A549 (cell line): ENCODE measurements at regions not wholly inside any gene's neighbourhood (a gene's known extent, or its start where the extent isn't known, plus 50 kb on each side); places are given as distances from the start of the nearest gene placed in this dataset.
"Not testable (repeated sequence)": the region's sequence is repeated elsewhere in the genome, so short reads cannot be mapped to it uniquely, and the experiment has no call there.

Experiments
- ATAC-seq, 2 experiments: fragments of 200-7000 bp in 1 of 2; fragments of >200 bp in 1 of 2; cut with Nextera tagmentation in 1 of 2; cut with Tn5 transposase in 1 of 2; 3 replicates each; pipeline versions ENCODE4 v1.8.0 to v1.9.1; 2018 to 2020; ENCODE audit warnings: mild to moderate bottlenecking in 1 of 2, moderate library complexity in 1 of 2
- CTCF ChIA-PET: fragments of 300-600 bp; sonication (Branson Sonifier 250); formaldehyde crosslinking; extraction: SDS; loops from one replicate; lab custom pipeline; 2021; ENCODE audit warnings: antibody characterized with exemption, inconsistent platforms; lab: Yijun Ruan, JAX
- POLR2A ChIA-PET: fragments of 350-600 bp; formaldehyde crosslinking; extraction: SDS; loops from one replicate; lab custom pipeline; 2021; ENCODE audit warnings: antibody characterized with exemption, inconsistent platforms; lab: Yijun Ruan, JAX
- DNase-seq, 2 experiments: peaks; one replicate each; pipeline versions ENCODE4 v3.0.0 to v3.0.0-alpha.2; 2011 to 2016; ENCODE audit warnings: low read depth in 1 of 2, low spot score in 1 of 2
- FAIRE-seq: peaks from 2 replicates; lab custom pipeline; 2011; peaks lifted over from hg19 to GRCh38; lab: Jason Lieb, UNC
- H3K27ac ChIP-seq, 2 experiments: fragments of >200 bp; sonication (Bioruptor Twin); formaldehyde crosslinking; 3 replicates each; pipeline ENCODE4 v1.5.1; 2016 to 2017
- H3K4me1 ChIP-seq: fragments of >200 bp; sonication (Bioruptor Twin); formaldehyde crosslinking; 3 replicates; pipeline ENCODE4 v1.6.1; 2016
- H3K4me2 ChIP-seq: fragments of >200 bp; sonication (Bioruptor Twin); formaldehyde crosslinking; 3 replicates; pipeline ENCODE4 v1.6.1; 2016
- H3K4me3 ChIP-seq: fragments of >200 bp; sonication (Bioruptor Twin); formaldehyde crosslinking; 3 replicates; pipeline ENCODE4 v1.5.1; 2016
- H3K9me3 ChIP-seq: fragments of >200 bp; sonication (Bioruptor Twin); formaldehyde crosslinking; 3 replicates; pipeline ENCODE4 v1.6.1; 2016
- CEBPB ChIP-seq, 2 experiments: fragments of >200 bp in 1 of 2; sonication (Bioruptor Twin) in 1 of 2; formaldehyde crosslinking in 1 of 2; IDR thresholded peaks; 2 replicates each; pipeline ENCODE4 v1.6.1; 2012 to 2016
- EHF ChIP-seq: fragments of 250-450 bp; sonication (Bioruptor Pico); IDR thresholded peaks from 2 replicates; pipeline ENCODE4 v1.5.0; 2020; ENCODE audit warnings: mild to moderate bottlenecking
- ESRRA ChIP-seq: fragments of 150-350 bp; IDR thresholded peaks from 2 replicates; pipeline ENCODE4 v1.6.1; 2014; ENCODE audit warnings: mild to moderate bottlenecking, low read length, borderline replicate concordance
- FOXS1 ChIP-seq: fragments of 250-450 bp; sonication (Bioruptor Pico); IDR thresholded peaks from 2 replicates; pipeline ENCODE4 v1.5.0; 2020; ENCODE audit warnings: mild to moderate bottlenecking, moderate library complexity
- NFE2L2 ChIP-seq: fragments of 150-350 bp; conservative IDR thresholded peaks from 2 replicates; pipeline ENCODE4 v1.6.1; 2014; ENCODE audit warnings: low read length
- POLR2A ChIP-seq: IDR thresholded peaks from 2 replicates; pipeline ENCODE4 v1.6.1; 2012; ENCODE audit warnings: mild to moderate bottlenecking, low read length
- RAD21 ChIP-seq, 2 experiments: fragments of >200 bp in 1 of 2; sonication (Bioruptor Twin) in 1 of 2; formaldehyde crosslinking in 1 of 2; IDR thresholded peaks in 1 of 2; conservative IDR thresholded peaks in 1 of 2; 2 replicates in 1 of 2; 3 replicates in 1 of 2; pipeline ENCODE4 v1.6.1; 2012 to 2018; ENCODE audit warnings: inconsistent platforms in 1 of 2
- RFX5 ChIP-seq: fragments of 450-650 bp; IDR thresholded peaks from 2 replicates; pipeline ENCODE4 v1.7.1; 2014; ENCODE audit warnings: antibody characterized with exemption, mild to moderate bottlenecking, moderate library complexity
- TFCP2L1 ChIP-seq: fragments of 250-450 bp; sonication (Bioruptor Pico); IDR thresholded peaks from 2 replicates; pipeline ENCODE4 v1.5.0; 2021; ENCODE audit warnings: mild to moderate bottlenecking
- ZSCAN20 ChIP-seq: fragments of 250-450 bp; sonication (Bioruptor Pico); IDR thresholded peaks from 2 replicates; pipeline ENCODE4 v1.8.0; 2022; ENCODE audit warnings: mild to moderate bottlenecking, moderate library complexity
- WGBS: methylation state at CpG from one replicate; pipeline ENCODE4 v1.1.6; 2017; ENCODE audit errors: missing lambda C conversion rate; 5-methylcytosine and 5-hydroxymethylcytosine counted together

GRCh38 chr12:131631230-131631629 is 79.7 kb upstream of the SFSWAP start:
- DNase-seq = no peak
- no peak overlapping the region for H3K4me3 ChIP-seq

DNA sequence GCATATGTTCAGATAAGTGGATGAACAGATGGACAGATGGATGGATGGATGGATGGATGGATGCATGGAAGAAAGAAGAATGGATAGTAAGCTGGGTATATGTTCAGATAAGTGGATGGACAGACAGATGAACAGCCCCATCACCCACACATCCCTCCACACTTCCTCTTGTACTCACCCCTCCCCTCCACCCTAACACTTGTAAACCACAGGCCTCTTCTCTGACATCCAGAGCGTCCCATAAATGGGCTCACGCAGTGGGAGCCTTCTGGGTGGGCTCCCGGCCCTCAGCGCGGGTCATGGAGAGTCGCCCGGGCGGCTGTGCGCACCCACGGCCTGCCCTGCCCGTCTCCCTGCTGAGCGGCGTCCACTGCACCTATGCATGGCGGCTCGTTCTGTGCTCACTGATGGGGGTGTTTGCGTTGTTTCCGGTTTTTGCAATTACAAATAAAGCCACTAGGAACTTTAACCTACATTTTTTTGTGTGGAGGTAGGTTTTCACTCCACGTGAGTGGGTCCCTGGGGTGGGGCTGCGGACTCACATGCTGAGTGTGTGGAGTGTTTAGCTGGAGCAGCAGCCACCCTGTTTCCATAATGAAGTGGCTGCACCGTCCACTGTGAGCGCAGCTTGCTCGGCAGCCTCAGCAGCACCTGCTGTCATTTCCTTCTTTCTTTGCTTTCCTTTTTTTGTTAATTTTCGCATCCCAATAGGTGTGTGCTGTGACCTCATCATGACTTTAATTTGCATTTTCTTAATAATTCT is 78.8 kb upstream of the SFSWAP start:
- H3K27ac ChIP-seq, H3K4me2 ChIP-seq, CTCF ChIA-PET, H3K9me3 ChIP-seq, H3K4me3 ChIP-seq, H3K4me1 ChIP-seq, ATAC-seq, DNase-seq, FAIRE-seq, POLR2A ChIA-PET: not testable (repeated sequence)
- WGBS = 44% methylated on average over 15 of the region's 23 CpGs

More at GRCh38 chr12:131631230-131631629, 79.7 kb upstream of the SFSWAP start:
- ATAC-seq (no peak), FAIRE-seq (no peak)
- POLR2A ChIA-PET = no interaction called here
- no peak overlapping the region for H3K27ac ChIP-seq
- CTCF ChIA-PET = no interaction called here
- H3K4me1 ChIP-seq = no peaks in the 10 kb centered on the region
- WGBS = 14% methylated on average over 2 of the region's 3 CpGs
- TF ChIP-seq EHF (CRISPR knock-in tag) (no peak), TFCP2L1 (CRISPR knock-in tag) (no peak), CEBPB (IDR thresholded peaks at IDR 0.05) (no peak), POLR2A (no peak), NFE2L2 (no peak), ZSCAN20 (CRISPR knock-in tag) (no peak), FOXS1 (CRISPR knock-in tag) (no peak), ESRRA (no peak), RFX5 (no peak)
- H3K4me2 ChIP-seq = no peak overlapping the region
- no peaks in the 10 kb centered on the region for H3K9me3 ChIP-seq

DNA sequence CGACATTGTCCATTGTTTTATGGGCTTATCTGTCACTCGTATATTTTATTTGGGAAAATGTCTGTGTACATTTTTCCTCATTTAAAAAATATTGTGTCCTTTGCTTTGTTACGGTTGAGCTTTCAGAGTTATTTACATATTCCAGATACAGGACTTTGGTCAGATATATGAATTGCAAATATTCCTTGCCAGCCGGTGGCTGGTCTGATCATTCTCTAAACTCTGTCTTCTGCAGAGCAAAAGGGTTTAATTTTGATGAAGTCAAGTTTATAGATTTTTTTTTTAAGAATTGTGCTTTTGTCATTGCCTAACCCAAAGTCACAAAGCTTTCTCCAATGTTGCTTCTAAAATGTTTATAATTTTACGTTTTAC is 78.3 kb upstream of the SFSWAP start:
- H3K27ac ChIP-seq, H3K9me3 ChIP-seq, H3K4me3 ChIP-seq, H3K4me1 ChIP-seq, CTCF ChIA-PET, DNase-seq, ATAC-seq, H3K4me2 ChIP-seq, POLR2A ChIA-PET: not testable (repeated sequence)
- peak; percentile 43 for FAIRE-seq
- WGBS = 26% methylated on average over 5 of the region's 5 CpGs

DNA sequence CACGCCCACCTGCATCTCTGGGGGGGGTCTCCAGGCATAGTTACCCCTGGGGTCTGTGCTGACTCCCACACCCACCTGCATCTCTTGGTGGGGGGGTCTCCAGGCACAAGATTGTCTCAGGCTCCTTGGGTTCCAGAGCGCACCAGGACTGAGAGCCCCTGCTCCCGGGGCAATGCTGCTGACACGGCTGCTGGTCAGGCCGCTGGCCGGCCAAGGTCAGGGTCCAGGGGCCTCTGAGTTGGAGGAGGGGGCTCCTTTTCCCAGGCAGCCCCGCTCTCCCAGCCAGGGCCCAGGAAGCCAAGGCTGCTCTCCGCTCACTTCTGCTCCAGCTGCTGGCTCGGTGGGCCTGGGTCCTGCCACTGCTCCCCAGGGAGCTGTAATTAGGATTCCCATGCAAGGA is 77.3 kb upstream of the SFSWAP start:
- POLR2A ChIA-PET, CTCF ChIA-PET: not testable (repeated sequence)
- WGBS = 57% methylated on average over 4 of the region's 9 CpGs

DNA sequence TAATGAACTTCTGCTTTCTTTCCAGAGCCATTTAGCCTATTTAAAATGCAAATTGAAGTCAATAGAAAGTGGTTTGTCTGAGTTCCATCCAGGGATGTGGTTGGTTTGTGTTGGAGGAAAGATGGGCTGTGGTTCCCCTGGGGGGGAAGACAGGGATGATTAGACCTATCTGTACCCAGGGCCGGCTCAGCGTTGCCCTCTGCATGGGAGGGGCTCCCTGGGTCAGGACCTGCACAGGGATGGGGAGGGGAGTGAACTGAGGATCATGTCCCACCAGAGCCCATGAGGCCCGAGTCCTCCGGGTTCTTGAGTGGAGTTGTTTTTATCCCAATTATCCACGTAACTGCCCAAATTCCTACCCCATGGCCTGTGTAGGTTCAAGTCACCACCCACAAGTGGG is 76.9 kb upstream of the SFSWAP start:
- FAIRE-seq (no peak), ATAC-seq (peak in 1 of 2 experiments; percentile 45; a peak in 1 of 6 replicates), DNase-seq (no peak)
- 19% methylated on average over 5 of the region's 5 CpGs for WGBS
- ChIA-PET POLR2A (no interaction called here), CTCF (no interaction called here)
- Histone ChIP-seq H3K27ac (no peak overlapping the region), H3K4me3 (no peak overlapping the region), H3K4me1 (no peaks in the 10 kb centered on the region), H3K4me2 (no peak overlapping the region), H3K9me3 (no peaks in the 10 kb centered on the region)
- TF ChIP-seq RAD21 (conservative IDR thresholded peaks at IDR 0.05 in 1 of 2, IDR thresholded peaks at IDR 0.05 in 1 of 2) = no peak

More for the DNA sequence above, 77.3 kb upstream of the SFSWAP start:
- not testable (repeated sequence) for H3K4me3 ChIP-seq, H3K4me1 ChIP-seq, H3K9me3 ChIP-seq, ATAC-seq, H3K27ac ChIP-seq, DNase-seq, H3K4me2 ChIP-seq, FAIRE-seq

- ATAC-seq, FAIRE-seq, H3K4me2 ChIP-seq, DNase-seq, H3K4me1 ChIP-seq, H3K27ac ChIP-seq, H3K4me3 ChIP-seq, H3K9me3 ChIP-seq, POLR2A ChIA-PET, CTCF ChIA-PET: not testable (repeated sequence)
- WGBS = 2% methylated on average over 2 of the region's 2 CpGs
Measured at GRCh38 chr12:131635012-131635411, 75.9 kb upstream of the SFSWAP start.
